T1000 (cell line): ENCODE measurements at regions not wholly inside any gene's neighbourhood (a gene's known extent, or its start where the extent isn't known, plus 50 kb on each side); places are given as distances from the start of the nearest gene placed in this dataset.

Experiments used
- DNase-seq: peaks from one replicate; lab custom pipeline; 2025; ENCODE audit warnings: mixed read lengths; lab: John Stamatoyannopoulos, UW

- no peak for DNase-seq
Observed at GRCh38 chr5:57335092-57335660, 147.4 kb downstream of the ACTBL2 start.

- no peak for DNase-seq
Observed at GRCh38 chr5:57334475-57334874, 148.1 kb downstream of the ACTBL2 start.

GRCh38 chr5:57332361-57332760, 150.2 kb downstream of the ACTBL2 start:
- DNase-seq, result no peak

GRCh38 chr5:57327561-57328367, 153.9 kb downstream of the GPBP1 start:
- no peak for DNase-seq

GRCh38 chr5:57325678-57326397, 152.0 kb downstream of the GPBP1 start:
- DNase-seq, result no peak

GRCh38 chr5:57324861-57325260, 151.0 kb downstream of the GPBP1 start:
- no peak for DNase-seq

GRCh38 chr5:57324181-57324580, 150.3 kb downstream of the GPBP1 start:
- DNase-seq, result no peak

- DNase-seq, result no peak
Observed at GRCh38 chr5:57320582-57320981, 146.7 kb downstream of the GPBP1 start.

GRCh38 chr5:57319628-57320027, 145.8 kb downstream of the GPBP1 start:
- no peak for DNase-seq

- DNase-seq, result no peak
Observed at GRCh38 chr5:57318251-57318650, 144.4 kb downstream of the GPBP1 start.

- no peak for DNase-seq
Observed at GRCh38 chr5:57317341-57317740, 143.5 kb downstream of the GPBP1 start.

GRCh38 chr5:57316798-57317327, 143.0 kb downstream of the GPBP1 start:
- DNase-seq, result peak; percentile 46

GRCh38 chr5:57315941-57316340, 142.1 kb downstream of the GPBP1 start:
- DNase-seq, result no peak
